ENCODE measurements at regions not wholly inside any gene's neighbourhood (a gene's known extent, or its start where the extent isn't known, plus 50 kb on each side); places are given as distances from the start of the nearest gene placed in this dataset.

- Histone ChIP-seq H3K27ac (ENCODE audit: low read length in 2 of 2) (no peak overlapping the region), H3K9me3 (ENCODE audit: control extremely low read depth in 1 of 3, control insufficient read depth in 2 of 3, insufficient read depth in 1 of 3, low read length in 2 of 3) (no peaks in the 10 kb centered on the region), H3K4me1 (ENCODE audit: control insufficient read depth in 2 of 2, insufficient read depth in 2 of 2, low read length in 2 of 2) (no peaks in the 10 kb centered on the region), H3K36me3 (replicated peaks in 1 of 2; ENCODE audit: control extremely low read depth in 1 of 2, control insufficient read depth in 1 of 2, extremely low read depth in 1 of 2, insufficient read depth in 2 of 2, low read length in 1 of 2) (no peaks in the 10 kb centered on the region), H3K4me2 (replicated peaks; ENCODE audit: low read depth, low read length, poor library complexity, severe bottlenecking) (no peak overlapping the region), H3K9ac (ENCODE audit: low read length) (no peak overlapping the region), H2AFZ (ENCODE audit: insufficient read depth, low read depth, low read length, poor library complexity, severe bottlenecking) (no peak overlapping the region), H3K27me3 (replicated peaks in 1 of 4; ENCODE audit: control extremely low read depth in 1 of 4, control insufficient read depth in 3 of 4, insufficient read depth in 4 of 4, low read length in 3 of 4) (no peaks in the 10 kb centered on the region), H3K4me3 (ENCODE audit: control extremely low read depth in 1 of 5, extremely low read depth in 1 of 5, insufficient read depth in 1 of 5, low read depth in 2 of 5, low read length in 4 of 5) (no peak overlapping the region), H3K79me2 (ENCODE audit: control insufficient read depth, insufficient read depth, low read length) (no peaks in the 10 kb centered on the region), H4K20me1 (ENCODE audit: control insufficient read depth, insufficient read depth, low read length, poor library complexity, severe bottlenecking) (no peaks in the 10 kb centered on the region)
- Mint-ChIP-seq H3K27me3 (no peaks in the 10 kb centered on the region), H3K27ac (no peak overlapping the region), H3K4me1 (no peaks in the 10 kb centered on the region), H3K9me3 (ENCODE audit: insufficient read depth) (peaks cover 2% of the 10 kb centered on the region), H3K4me3 (no peak overlapping the region)
- ChIA-PET CTCF (no interaction called here), POLR2A (no interaction called here)
- DNase-seq (no peak), ATAC-seq (ENCODE audit: low read depth) (no peak)
- no peak for TF ChIP-seq CTCF (IDR thresholded peaks at IDR 0.05)
- no peak for TF ChIP-seq EZH2 (IDR thresholded peaks at IDR 0.05; ENCODE audit: borderline replicate concordance, insufficient read depth, low read depth, low read length, poor library complexity, severe bottlenecking)
- intact Hi-C loops (cut with micrococcal nuclease) = no loop called here
- 92% methylated on average over 2 of the region's 3 CpGs for WGBS (ENCODE audit: insufficient coverage)
These were observed 955.2 kb downstream of the JRKL start for GRCh38 chr11:97345032-97345431.

- H3K4me3 Mint-ChIP-seq = no peak overlapping the region
- Histone ChIP-seq H3K4me3 (ENCODE audit: control extremely low read depth in 1 of 5, extremely low read depth in 1 of 5, insufficient read depth in 1 of 5, low read depth in 2 of 5, low read length in 4 of 5) (no peak overlapping the region), H3K4me1 (ENCODE audit: control insufficient read depth in 2 of 2, insufficient read depth in 2 of 2, low read length in 2 of 2) (no peaks in the 10 kb centered on the region), H3K9me3 (ENCODE audit: control extremely low read depth in 1 of 3, control insufficient read depth in 2 of 3, insufficient read depth in 1 of 3, low read length in 2 of 3) (no peaks in the 10 kb centered on the region), H2AFZ (ENCODE audit: insufficient read depth, low read depth, low read length, poor library complexity, severe bottlenecking) (no peak overlapping the region), H3K36me3 (replicated peaks in 1 of 2; ENCODE audit: control extremely low read depth in 1 of 2, control insufficient read depth in 1 of 2, extremely low read depth in 1 of 2, insufficient read depth in 2 of 2, low read length in 1 of 2) (no peaks in the 10 kb centered on the region), H3K79me2 (ENCODE audit: control insufficient read depth, insufficient read depth, low read length) (no peaks in the 10 kb centered on the region), H4K20me1 (ENCODE audit: control insufficient read depth, insufficient read depth, low read length, poor library complexity, severe bottlenecking) (no peaks in the 10 kb centered on the region), H3K4me2 (replicated peaks; ENCODE audit: low read depth, low read length, poor library complexity, severe bottlenecking) (no peak overlapping the region), H3K27ac (ENCODE audit: low read length in 2 of 2) (no peak overlapping the region), H3K9ac (ENCODE audit: low read length) (no peak overlapping the region), H3K27me3 (replicated peaks in 1 of 4; ENCODE audit: control extremely low read depth in 1 of 4, control insufficient read depth in 3 of 4, insufficient read depth in 4 of 4, low read length in 3 of 4) (no peaks in the 10 kb centered on the region)
- intact Hi-C loops (cut with micrococcal nuclease) = no loop called here
- ChIA-PET CTCF (no interaction called here), POLR2A (no interaction called here)
- DNase-seq = no peak
- no peak for ATAC-seq (ENCODE audit: low read depth)
- no peak for TF ChIP-seq CTCF (IDR thresholded peaks at IDR 0.05)
- TF ChIP-seq EZH2 (IDR thresholded peaks at IDR 0.05; ENCODE audit: borderline replicate concordance, insufficient read depth, low read depth, low read length, poor library complexity, severe bottlenecking) = no peak
- WGBS (ENCODE audit: insufficient coverage) = no CpG with 5 or more reads among the region's 4 CpGs
- H3K4me1 Mint-ChIP-seq = no peaks in the 10 kb centered on the region
- peaks cover 11% of the 10 kb centered on the region for H3K9me3 Mint-ChIP-seq (ENCODE audit: insufficient read depth)
- no peak overlapping the region for H3K27ac Mint-ChIP-seq
- no peaks in the 10 kb centered on the region for H3K27me3 Mint-ChIP-seq
These were observed 959.4 kb downstream of the JRKL start for GRCh38 chr11:97349201-97349600.
